ENCODE measurements at regions not wholly inside any gene's neighbourhood (a gene's known extent, or its start where the extent isn't known, plus 50 kb on each side); places are given as distances from the start of the nearest gene placed in this dataset.

- Histone ChIP-seq H3K9me3 (ENCODE audit: low read length) (no peaks in the 10 kb centered on the region), H2AFZ (ENCODE audit: low read length) (no peak overlapping the region), H3K27ac (ENCODE audit: low read depth, low read length, poor library complexity, severe bottlenecking) (no peak overlapping the region), H3K9ac (ENCODE audit: low read length) (no peak overlapping the region), H3K79me2 (ENCODE audit: insufficient read depth, low read length) (no peaks in the 10 kb centered on the region), H3K4me2 (ENCODE audit: low read length) (no peak overlapping the region), H3K9me2 (ENCODE audit: low read depth, low read length) (no peaks in the 10 kb centered on the region), H3K4me1 (ENCODE audit: insufficient read depth, low read length, severe bottlenecking) (no peaks in the 10 kb centered on the region), H3K36me3 (ENCODE audit: insufficient read depth, low read length) (no peaks in the 10 kb centered on the region), H3F3A (ENCODE audit: insufficient read depth, low read length) (no peaks in the 10 kb centered on the region), H3K27me3 (ENCODE audit: insufficient read depth, low read length) (no peaks in the 10 kb centered on the region), H3K4me3 (ENCODE audit: low read depth, low read length, poor library complexity, severe bottlenecking) (no peak overlapping the region), H4K20me1 (ENCODE audit: insufficient read depth, low read length) (no peaks in the 10 kb centered on the region)
- TF ChIP-seq CTCF (IDR thresholded peaks at IDR 0.05; ENCODE audit: low read length) (no peak), EZH2 (IDR thresholded peaks at IDR 0.05; ENCODE audit: borderline replicate concordance, low read length) (no peak)
Observed at GRCh38 chr5:166324372-166324771, 1967.1 kb upstream of the WWC1 start.

- Histone ChIP-seq H3K9me3 (ENCODE audit: low read length) (no peaks in the 10 kb centered on the region), H3K79me2 (ENCODE audit: insufficient read depth, low read length) (no peaks in the 10 kb centered on the region)
- TF ChIP-seq CTCF (IDR thresholded peaks at IDR 0.05; ENCODE audit: low read length), result no peak
- TF ChIP-seq EZH2 (IDR thresholded peaks at IDR 0.05; ENCODE audit: borderline replicate concordance, low read length), result no peak
Observed at GRCh38 chr5:166329149-166329800, 1962.2 kb upstream of the WWC1 start.

GRCh38 chr5:166330036-166330435 is 1961.4 kb upstream of the WWC1 start:
- no peak overlapping the region for H3K4me3 ChIP-seq (ENCODE audit: low read depth, low read length, poor library complexity, severe bottlenecking)
- H4K20me1 ChIP-seq (ENCODE audit: insufficient read depth, low read length), result no peaks in the 10 kb centered on the region
- H3K9ac ChIP-seq (ENCODE audit: low read length), result no peak overlapping the region
- TF ChIP-seq EZH2 (IDR thresholded peaks at IDR 0.05; ENCODE audit: borderline replicate concordance, low read length), result no peak
- no peak for TF ChIP-seq CTCF (IDR thresholded peaks at IDR 0.05; ENCODE audit: low read length)
- H3K9me2 ChIP-seq (ENCODE audit: low read depth, low read length), result no peaks in the 10 kb centered on the region
- H3K9me3 ChIP-seq (ENCODE audit: low read length), result no peaks in the 10 kb centered on the region
- no peaks in the 10 kb centered on the region for H3K79me2 ChIP-seq (ENCODE audit: insufficient read depth, low read length)
- no peaks in the 10 kb centered on the region for H3F3A ChIP-seq (ENCODE audit: insufficient read depth, low read length)
- H3K36me3 ChIP-seq (ENCODE audit: insufficient read depth, low read length), result no peaks in the 10 kb centered on the region
- no peaks in the 10 kb centered on the region for H3K27me3 ChIP-seq (ENCODE audit: insufficient read depth, low read length)
- no peak overlapping the region for H3K27ac ChIP-seq (ENCODE audit: low read depth, low read length, poor library complexity, severe bottlenecking)
- no peaks in the 10 kb centered on the region for H3K4me1 ChIP-seq (ENCODE audit: insufficient read depth, low read length, severe bottlenecking)
- no peak overlapping the region for H2AFZ ChIP-seq (ENCODE audit: low read length)
- no peak overlapping the region for H3K4me2 ChIP-seq (ENCODE audit: low read length)

More at GRCh38 chr5:166329149-166329800, 1962.2 kb upstream of the WWC1 start:
- Histone ChIP-seq H3K9ac (ENCODE audit: low read length) (no peak overlapping the region), H4K20me1 (ENCODE audit: insufficient read depth, low read length) (no peaks in the 10 kb centered on the region), H3K27ac (ENCODE audit: low read depth, low read length, poor library complexity, severe bottlenecking) (no peak overlapping the region), H2AFZ (ENCODE audit: low read length) (no peak overlapping the region), H3K4me1 (ENCODE audit: insufficient read depth, low read length, severe bottlenecking) (no peaks in the 10 kb centered on the region), H3K27me3 (ENCODE audit: insufficient read depth, low read length) (no peaks in the 10 kb centered on the region), H3K9me2 (ENCODE audit: low read depth, low read length) (no peaks in the 10 kb centered on the region), H3K36me3 (ENCODE audit: insufficient read depth, low read length) (no peaks in the 10 kb centered on the region), H3F3A (ENCODE audit: insufficient read depth, low read length) (no peaks in the 10 kb centered on the region), H3K4me2 (ENCODE audit: low read length) (no peak overlapping the region), H3K4me3 (ENCODE audit: low read depth, low read length, poor library complexity, severe bottlenecking) (no peak overlapping the region)
